ENCODE measurements at regions not wholly inside any gene's neighbourhood (a gene's known extent, or its start where the extent isn't known, plus 50 kb on each side); places are given as distances from the start of the nearest gene placed in this dataset.
"Not testable (repeated sequence)": the region's sequence is repeated elsewhere in the genome, so short reads cannot be mapped to it uniquely, and the experiment has no call there.

- not testable (repeated sequence) for DNase-seq (ENCODE audit: low read depth); H3K4me3 ChIP-seq (ENCODE audit: low read depth, low read length)
These were observed 563.8 kb downstream of the RWDD3 start for GRCh38 chr1:95797761-95798160.

GRCh38 chr1:95806171-95806570, 572.2 kb downstream of the RWDD3 start:
- H3K4me3 ChIP-seq (ENCODE audit: low read depth, low read length) = no peak overlapping the region
- no peak for DNase-seq (ENCODE audit: low read depth)

GRCh38 chr1:95809391-95809790, 575.4 kb downstream of the RWDD3 start:
- no peak for DNase-seq (ENCODE audit: low read depth)
- H3K4me3 ChIP-seq (ENCODE audit: low read depth, low read length) = no peak overlapping the region

GRCh38 chr1:95815511-95815910, 581.5 kb downstream of the RWDD3 start:
- H3K4me3 ChIP-seq (ENCODE audit: low read depth, low read length) = no peak overlapping the region
- DNase-seq (ENCODE audit: low read depth) = no peak

- H3K4me3 ChIP-seq (ENCODE audit: low read depth, low read length) = no peak overlapping the region
- no peak for DNase-seq (ENCODE audit: low read depth)
These were observed 595.5 kb downstream of the RWDD3 start for GRCh38 chr1:95829556-95829955.

GRCh38 chr1:95832370-95832769, 598.4 kb downstream of the RWDD3 start:
- no peak overlapping the region for H3K4me3 ChIP-seq (ENCODE audit: low read depth, low read length)
- no peak for DNase-seq (ENCODE audit: low read depth)

- no peak overlapping the region for H3K4me3 ChIP-seq (ENCODE audit: low read depth, low read length)
- DNase-seq (ENCODE audit: low read depth) = no peak
These were observed 615.4 kb downstream of the RWDD3 start for GRCh38 chr1:95849439-95849838.

- no peak overlapping the region for H3K4me3 ChIP-seq (ENCODE audit: low read depth, low read length)
- no peak for DNase-seq (ENCODE audit: low read depth)
These were observed 616.2 kb downstream of the RWDD3 start for GRCh38 chr1:95850165-95850649.

GRCh38 chr1:95850763-95851162, 616.8 kb downstream of the RWDD3 start:
- no peak overlapping the region for H3K4me3 ChIP-seq (ENCODE audit: low read depth, low read length)
- no peak for DNase-seq (ENCODE audit: low read depth)

- DNase-seq (ENCODE audit: low read depth) = no peak
- no peak overlapping the region for H3K4me3 ChIP-seq (ENCODE audit: low read depth, low read length)
These were observed 618.6 kb downstream of the RWDD3 start for GRCh38 chr1:95852483-95853070.

GRCh38 chr1:95854457-95854856, 620.4 kb downstream of the RWDD3 start:
- no peak for DNase-seq (ENCODE audit: low read depth)
- H3K4me3 ChIP-seq (ENCODE audit: low read depth, low read length) = no peak overlapping the region

GRCh38 chr1:95863086-95863485, 629.1 kb downstream of the RWDD3 start:
- no peak overlapping the region for H3K4me3 ChIP-seq (ENCODE audit: low read depth, low read length)
- DNase-seq (ENCODE audit: low read depth) = no peak

GRCh38 chr1:95865769-95866168, 631.8 kb downstream of the RWDD3 start:
- H3K4me3 ChIP-seq (ENCODE audit: low read depth, low read length) = no peak overlapping the region
- no peak for DNase-seq (ENCODE audit: low read depth)

- no peak overlapping the region for H3K4me3 ChIP-seq (ENCODE audit: low read depth, low read length)
- no peak for DNase-seq (ENCODE audit: low read depth)
These were observed 642.3 kb downstream of the RWDD3 start for GRCh38 chr1:95876276-95876675.

GRCh38 chr1:95879498-95880050, 645.6 kb downstream of the RWDD3 start:
- no peak for DNase-seq (ENCODE audit: low read depth)
- no peak overlapping the region for H3K4me3 ChIP-seq (ENCODE audit: low read depth, low read length)

GRCh38 chr1:95888941-95889390, 655.0 kb downstream of the RWDD3 start:
- no peak for DNase-seq (ENCODE audit: low read depth)
- no peak overlapping the region for H3K4me3 ChIP-seq (ENCODE audit: low read depth, low read length)

GRCh38 chr1:95889400-95889799, 655.4 kb downstream of the RWDD3 start:
- no peak for DNase-seq (ENCODE audit: low read depth)
- H3K4me3 ChIP-seq (ENCODE audit: low read depth, low read length) = no peak overlapping the region

GRCh38 chr1:95893921-95894320, 659.9 kb downstream of the RWDD3 start:
- DNase-seq (ENCODE audit: low read depth) = no peak
- H3K4me3 ChIP-seq (ENCODE audit: low read depth, low read length) = no peak overlapping the region

- H3K4me3 ChIP-seq (ENCODE audit: low read depth, low read length) = no peak overlapping the region
- no peak for DNase-seq (ENCODE audit: low read depth)
These were observed 669.0 kb downstream of the RWDD3 start for GRCh38 chr1:95903060-95903459.

- H3K4me3 ChIP-seq (ENCODE audit: low read depth, low read length) = no peak overlapping the region
- no peak for DNase-seq (ENCODE audit: low read depth)
These were observed 671.9 kb downstream of the RWDD3 start for GRCh38 chr1:95905818-95906395.

- not testable (repeated sequence) for DNase-seq (ENCODE audit: low read depth); H3K4me3 ChIP-seq (ENCODE audit: low read depth, low read length)
These were observed 677.7 kb downstream of the RWDD3 start for GRCh38 chr1:95911739-95912138.
